ENCODE measurements at regions not wholly inside any gene's neighbourhood (a gene's known extent, or its start where the extent isn't known, plus 50 kb on each side); places are given as distances from the start of the nearest gene placed in this dataset.

- no peak for TF ChIP-seq POLR2A (IDR thresholded peaks at IDR 0.05)
- TF ChIP-seq, protein P1, sequence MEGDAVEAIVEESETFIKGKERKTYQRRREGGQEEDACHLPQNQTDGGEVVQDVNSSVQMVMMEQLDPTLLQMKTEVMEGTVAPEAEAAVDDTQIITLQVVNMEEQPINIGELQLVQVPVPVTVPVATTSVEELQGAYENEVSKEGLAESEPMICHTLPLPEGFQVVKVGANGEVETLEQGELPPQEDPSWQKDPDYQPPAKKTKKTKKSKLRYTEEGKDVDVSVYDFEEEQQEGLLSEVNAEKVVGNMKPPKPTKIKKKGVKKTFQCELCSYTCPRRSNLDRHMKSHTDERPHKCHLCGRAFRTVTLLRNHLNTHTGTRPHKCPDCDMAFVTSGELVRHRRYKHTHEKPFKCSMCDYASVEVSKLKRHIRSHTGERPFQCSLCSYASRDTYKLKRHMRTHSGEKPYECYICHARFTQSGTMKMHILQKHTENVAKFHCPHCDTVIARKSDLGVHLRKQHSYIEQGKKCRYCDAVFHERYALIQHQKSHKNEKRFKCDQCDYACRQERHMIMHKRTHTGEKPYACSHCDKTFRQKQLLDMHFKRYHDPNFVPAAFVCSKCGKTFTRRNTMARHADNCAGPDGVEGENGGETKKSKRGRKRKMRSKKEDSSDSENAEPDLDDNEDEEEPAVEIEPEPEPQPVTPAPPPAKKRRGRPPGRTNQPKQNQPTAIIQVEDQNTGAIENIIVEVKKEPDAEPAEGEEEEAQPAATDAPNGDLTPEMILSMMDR (IDR thresholded peaks at IDR 0.05), result no peak
- intact Hi-C loops (cut with DNase I), result no loop called here
- H3K27me3 ChIP-seq, result no peaks in the 10 kb centered on the region
- no peaks in the 10 kb centered on the region for H3K36me3 ChIP-seq (replicated peaks in 1 of 2)
- H3K9me3 ChIP-seq (replicated peaks in 1 of 3), result no peaks in the 10 kb centered on the region
- no peak for DNase-seq
- H3K27ac ChIP-seq, result no peak overlapping the region
- no peaks in the 10 kb centered on the region for H3K4me1 ChIP-seq (replicated peaks in 1 of 2)
- no peak overlapping the region for H3K4me3 ChIP-seq
- WGBS, 4 donors, result 33 to 54% (median 43%) methylated on average over 2 of the region's 2 CpGs
Observed at GRCh38 chr2:198479065-198479464, 674.7 kb downstream of the PLCL1 start.

GRCh38 chr2:198478361-198478760, 674.0 kb downstream of the PLCL1 start:
- Histone ChIP-seq H3K4me1 (replicated peaks in 1 of 2) (no peaks in the 10 kb centered on the region), H3K36me3 (replicated peaks in 1 of 2) (no peaks in the 10 kb centered on the region), H3K27me3 (no peaks in the 10 kb centered on the region), H3K9me3 (replicated peaks in 1 of 3) (no peaks in the 10 kb centered on the region), H3K4me3 (no peak overlapping the region), H3K27ac (no peak overlapping the region)
- intact Hi-C loops (cut with DNase I), result no loop called here
- 57 to 83% (median 63%) methylated on average over 1 of the region's 1 CpG for WGBS, 4 donors
- TF ChIP-seq POLR2A (IDR thresholded peaks at IDR 0.05), result no peak
- TF ChIP-seq, protein P1 (IDR thresholded peaks at IDR 0.05), result no peak
- no peak for DNase-seq

DNA sequence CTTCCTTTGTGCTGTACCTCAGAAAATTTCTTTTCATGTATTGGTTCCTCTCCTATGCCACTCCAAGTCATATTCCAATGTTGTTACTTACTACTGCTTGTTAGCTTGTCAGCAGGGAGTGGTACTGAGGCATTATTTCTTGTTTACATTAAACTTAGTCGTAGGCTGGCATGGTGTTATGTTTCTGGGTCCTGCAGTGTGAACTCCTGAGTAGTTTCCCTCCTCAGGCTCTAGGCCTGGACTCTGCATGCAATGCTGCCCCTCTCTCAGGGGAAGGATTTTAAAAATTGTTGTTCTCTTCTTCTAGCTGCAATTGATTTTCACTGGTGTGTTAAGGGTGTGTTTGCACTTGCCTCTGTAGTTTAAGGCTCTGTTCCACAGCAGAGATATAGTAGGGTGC, 671.6 kb downstream of the PLCL1 start:
- TF ChIP-seq, protein P1 (IDR thresholded peaks at IDR 0.05), result no peak
- TF ChIP-seq POLR2A (IDR thresholded peaks at IDR 0.05), result no peak

GRCh38 chr2:198471291-198471690, 666.9 kb downstream of the PLCL1 start:
- Histone ChIP-seq H3K9me3 (replicated peaks in 1 of 3) (no peaks in the 10 kb centered on the region), H3K27me3 (no peaks in the 10 kb centered on the region), H3K4me1 (replicated peaks in 1 of 2) (no peaks in the 10 kb centered on the region), H3K36me3 (replicated peaks in 1 of 2) (no peaks in the 10 kb centered on the region), H3K4me3 (no peak overlapping the region), H3K27ac (no peak overlapping the region)
- no peak for DNase-seq
- intact Hi-C loops (cut with DNase I), result no loop called here
- WGBS, 4 donors, result 54 to 60% (median 56%) methylated on average over 2 of the region's 2 CpGs
- TF ChIP-seq, protein P1 (IDR thresholded peaks at IDR 0.05), result no peak
- no peak for TF ChIP-seq POLR2A (IDR thresholded peaks at IDR 0.05)

More for the DNA sequence above, 671.6 kb downstream of the PLCL1 start:
- DNase-seq, result no peak
- no peak overlapping the region for H3K27ac ChIP-seq
- no peaks in the 10 kb centered on the region for H3K4me1 ChIP-seq (replicated peaks in 1 of 2)
- H3K27me3 ChIP-seq, result no peaks in the 10 kb centered on the region
- no peak overlapping the region for H3K4me3 ChIP-seq
- H3K9me3 ChIP-seq (replicated peaks in 1 of 3), result no peaks in the 10 kb centered on the region
- intact Hi-C loops (cut with DNase I), result no loop called here
- 25 to 40% (median 32%) methylated on average over 1 of the region's 1 CpG for WGBS, 4 donors
- H3K36me3 ChIP-seq (replicated peaks in 1 of 2), result no peaks in the 10 kb centered on the region
